Activated CD4-positive, alpha-beta T cell treated with anti-CD3 and anti-CD28 coated beads for 1 hour (primary cell): ENCODE measurements at regions not wholly inside any gene's neighbourhood (a gene's known extent, or its start where the extent isn't known, plus 50 kb on each side); places are given as distances from the start of the nearest gene placed in this dataset.

Experiments used
- DNase-seq: peaks from one replicate; pipeline ENCODE4 v3.0.0-alpha.2; 2020

DNA sequence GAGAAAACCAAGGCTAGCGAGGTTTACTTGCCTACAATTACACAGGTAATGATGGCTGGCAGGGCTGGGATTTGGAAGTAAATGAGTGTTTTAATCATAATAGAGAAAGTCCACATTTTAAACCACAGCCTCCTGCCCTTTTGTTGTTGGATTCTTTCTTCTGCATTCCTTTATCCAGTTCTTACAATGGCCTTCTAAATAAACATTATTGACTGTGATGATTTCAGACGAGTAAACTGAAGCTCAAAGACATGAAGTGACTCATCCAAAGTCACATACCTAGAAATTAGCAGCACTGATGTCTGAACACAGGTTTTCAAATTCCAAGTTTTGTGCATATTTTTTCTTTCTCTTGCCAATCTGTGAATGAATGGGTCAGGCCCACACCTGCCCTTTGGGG is 51.2 kb upstream of the C1QTNF7 start:
- DNase-seq, result no peak
